HG02763 (cell line): ENCODE measurements at regions not wholly inside any gene's neighbourhood (a gene's known extent, or its start where the extent isn't known, plus 50 kb on each side); places are given as distances from the start of the nearest gene placed in this dataset.
"Not testable (repeated sequence)": the region's sequence is repeated elsewhere in the genome, so short reads cannot be mapped to it uniquely, and the experiment has no call there.

Source experiments
- ATAC-seq: cut with Tn5 transposase; IDR thresholded peaks from one replicate; pipeline ENCODE4 v1.9.1; 2021; ENCODE audit warnings: mild to moderate bottlenecking, moderate library complexity; ENCODE audit not compliant: unreplicated experiment

DNA sequence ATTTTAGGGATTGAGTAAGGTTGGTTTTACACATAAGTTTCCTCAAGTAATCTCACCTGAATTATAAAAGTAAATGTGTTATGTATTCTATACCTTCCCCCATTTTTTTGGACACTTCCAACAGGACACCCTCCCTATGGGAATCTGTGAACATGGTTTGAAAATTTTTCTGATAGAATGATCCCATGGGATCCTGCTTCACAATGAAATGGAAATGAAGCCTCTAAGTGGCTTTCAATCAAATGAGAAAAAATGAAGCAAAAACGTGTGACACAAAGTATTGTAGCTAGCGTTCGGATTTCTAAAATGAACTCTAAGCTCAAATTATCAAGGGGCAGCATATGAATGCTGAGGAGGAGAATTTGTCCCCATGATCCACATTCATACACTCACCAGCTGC lies 1006.8 kb downstream of the ADGRL2 start:
- ATAC-seq, result no peak

- no peak for ATAC-seq
Observed at GRCh38 chr1:82806133-82806532, 1005.4 kb downstream of the ADGRL2 start.

DNA sequence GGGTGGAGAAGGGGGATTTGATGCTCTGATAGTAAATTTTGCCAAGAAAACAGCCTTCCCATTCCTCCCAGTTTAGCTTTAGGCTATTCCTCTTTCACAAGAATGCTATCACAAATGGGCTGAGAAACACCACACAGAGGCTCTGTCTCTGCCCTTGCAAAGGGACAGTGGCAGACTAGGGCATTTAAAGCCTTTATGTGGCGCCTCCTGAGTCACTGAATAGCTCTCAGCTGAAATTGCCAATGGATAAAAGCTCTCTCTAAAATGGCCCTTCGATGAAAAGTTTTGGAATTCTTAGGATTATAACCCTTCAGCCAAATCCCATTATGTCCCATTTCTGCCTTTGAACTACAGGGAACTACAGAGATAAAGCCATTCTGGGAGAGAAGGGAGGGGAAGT lies 1000.4 kb downstream of the ADGRL2 start:
- ATAC-seq, result no peak

- ATAC-seq, result no peak
Observed at GRCh38 chr1:82800721-82801120, 1000.0 kb downstream of the ADGRL2 start.

GRCh38 chr1:82799261-82799660 lies 998.5 kb downstream of the ADGRL2 start:
- ATAC-seq, result no peak

DNA sequence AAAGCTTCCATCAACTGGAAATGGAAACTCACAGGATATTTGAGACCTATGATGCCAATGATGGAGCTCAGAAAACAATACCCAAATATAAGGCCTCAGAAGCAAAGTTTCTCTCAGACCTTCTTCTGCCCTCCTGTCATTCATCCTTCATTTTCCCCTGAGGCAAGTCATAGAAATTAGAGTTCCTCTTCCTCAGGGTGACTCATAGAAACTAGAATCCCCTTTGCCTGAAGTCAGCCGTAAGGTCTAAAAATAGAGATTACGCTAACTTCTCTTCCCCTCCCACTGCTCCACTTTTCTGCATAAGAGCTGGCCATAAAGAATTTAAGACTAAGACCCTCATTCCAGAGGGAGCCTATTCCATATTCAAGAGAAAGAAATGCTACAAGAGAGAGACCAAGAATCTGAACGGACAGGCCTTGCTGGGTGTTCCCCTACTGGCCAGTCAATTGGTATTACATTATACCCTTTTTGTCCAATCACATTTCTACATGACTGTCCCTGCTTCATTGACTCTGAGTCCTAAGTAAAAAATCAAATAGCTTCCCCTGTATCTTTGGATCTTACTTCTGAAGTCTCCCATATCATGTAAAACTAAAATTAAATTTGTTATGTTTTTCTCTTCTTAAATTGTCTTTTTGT lies 994.9 kb downstream of the ADGRL2 start:
- no peak for ATAC-seq

GRCh38 chr1:82792151-82792550 lies 991.4 kb downstream of the ADGRL2 start:
- ATAC-seq, result no peak

GRCh38 chr1:82790556-82790955 lies 989.8 kb downstream of the ADGRL2 start:
- ATAC-seq, result no peak

DNA sequence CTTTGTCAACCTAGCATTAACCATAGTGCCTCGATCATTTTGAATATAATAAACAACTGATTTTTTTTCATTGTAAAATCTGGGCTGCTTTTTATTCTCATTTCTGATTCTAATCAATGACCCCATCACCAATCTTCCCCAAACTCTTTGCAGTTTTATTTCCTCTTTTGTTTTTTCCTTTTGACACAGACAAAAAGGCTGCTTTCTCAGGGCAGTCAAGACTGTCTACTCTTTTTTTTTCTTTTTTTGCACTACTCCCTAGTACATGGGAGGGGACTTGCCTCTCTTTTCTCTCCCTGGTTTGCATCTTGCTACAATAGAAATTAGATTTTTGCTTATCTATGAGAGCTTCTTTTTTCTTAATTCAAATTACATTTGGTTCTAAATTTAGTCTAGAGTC lies 987.9 kb downstream of the ADGRL2 start:
- ATAC-seq, result no peak

- no peak for ATAC-seq
Observed at GRCh38 chr1:82788038-82788437, 987.3 kb downstream of the ADGRL2 start.

DNA sequence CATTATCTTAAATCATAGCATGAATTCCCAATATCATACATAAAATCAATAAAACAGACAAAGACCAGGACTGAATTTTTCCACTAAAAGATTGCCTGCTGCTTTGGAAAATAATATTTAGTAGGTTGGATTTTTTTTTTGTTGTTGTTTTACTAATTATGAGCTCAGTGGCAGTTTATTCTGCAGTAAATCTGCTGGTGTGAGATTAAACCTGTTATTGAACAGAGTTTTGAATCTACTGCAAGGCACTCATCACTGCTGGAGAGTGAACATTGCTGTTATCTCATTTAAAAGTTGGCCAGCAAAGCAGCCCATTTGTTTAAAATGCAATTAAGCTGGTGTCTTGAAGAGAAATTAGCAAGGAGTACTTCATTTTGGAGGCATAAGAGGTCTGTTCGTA lies 986.1 kb downstream of the ADGRL2 start:
- ATAC-seq, result no peak

DNA sequence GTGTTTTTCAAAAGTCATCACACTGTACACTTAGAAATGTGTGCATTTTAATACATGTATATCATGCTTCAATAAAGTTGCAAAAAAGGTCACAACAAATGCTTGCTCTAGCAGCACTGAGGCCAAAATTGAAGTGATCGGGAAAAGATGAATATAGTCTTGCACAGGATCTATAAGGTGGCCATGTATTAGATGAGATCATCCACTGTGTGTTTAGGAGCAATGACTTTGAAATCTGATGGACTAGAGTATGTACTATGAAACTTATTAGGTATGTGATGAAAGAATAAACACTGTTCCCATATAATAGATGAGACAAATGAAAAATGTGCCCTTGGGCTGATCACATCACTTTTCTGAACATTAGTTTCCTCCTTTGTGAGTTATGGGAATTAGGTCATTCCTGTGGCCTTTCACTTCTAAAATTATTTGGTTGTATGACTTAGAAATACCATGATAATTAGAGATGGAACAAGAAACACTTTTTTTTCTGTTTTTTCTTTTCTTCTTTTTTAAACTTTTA lies 984.6 kb downstream of the ADGRL2 start:
- no peak for ATAC-seq

GRCh38 chr1:82783044-82783443 lies 982.3 kb downstream of the ADGRL2 start:
- ATAC-seq, result no peak

GRCh38 chr1:82782599-82782998 lies 981.9 kb downstream of the ADGRL2 start:
- ATAC-seq, result no peak

DNA sequence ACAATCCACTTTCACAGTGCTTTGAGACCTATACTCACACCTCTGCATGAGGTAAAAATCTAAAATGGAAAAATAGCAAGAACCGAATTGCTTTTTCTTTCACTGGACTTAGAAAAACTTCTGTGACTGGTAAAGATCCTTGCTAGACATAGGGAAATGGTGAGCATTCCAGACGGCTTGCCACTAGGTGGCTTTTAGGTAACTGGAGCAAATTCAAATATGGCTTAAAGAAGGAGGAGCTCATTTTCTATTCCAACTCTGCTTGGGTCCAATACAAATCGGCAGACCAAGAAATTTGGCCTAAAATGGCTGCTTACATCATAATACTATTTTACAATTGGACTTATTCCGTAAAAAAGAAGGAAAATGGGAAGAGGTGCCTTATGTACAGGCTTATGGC lies 977.9 kb downstream of the ADGRL2 start:
- no peak for ATAC-seq

- no peak for ATAC-seq
Observed at GRCh38 chr1:82777240-82777639, 976.5 kb downstream of the ADGRL2 start.

- not testable (repeated sequence) for ATAC-seq
Observed at GRCh38 chr1:82776730-82777129, 976.0 kb downstream of the ADGRL2 start.

DNA sequence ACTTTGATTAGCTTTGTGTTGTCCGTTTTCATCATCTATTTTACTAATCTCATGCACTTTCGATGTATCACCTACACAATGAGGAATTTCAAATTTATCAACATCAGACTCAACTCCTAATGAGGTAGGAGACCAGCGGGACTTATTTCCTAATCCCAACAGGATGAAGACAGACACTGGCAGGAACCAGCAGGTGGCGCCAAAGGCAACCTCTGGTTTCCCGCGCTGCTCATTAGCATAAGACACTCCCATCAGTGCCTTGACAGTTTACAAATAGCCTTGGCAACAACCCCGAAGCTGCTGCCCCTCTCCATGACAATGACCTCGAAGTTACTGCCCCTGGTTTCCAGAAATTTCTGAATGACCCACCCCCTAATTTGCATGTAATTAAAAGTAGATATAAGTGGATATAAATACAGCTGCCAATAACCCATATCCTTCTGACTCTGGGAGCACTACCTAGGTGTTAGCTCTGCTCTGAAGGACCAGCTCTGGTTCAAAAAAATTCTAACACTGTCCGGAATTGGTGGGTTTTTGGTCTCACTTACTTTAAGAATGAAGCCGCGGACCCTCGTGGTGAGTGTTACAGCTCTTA lies 974.8 kb downstream of the ADGRL2 start:
- no peak for ATAC-seq

GRCh38 chr1:82762829-82763532 lies 962.2 kb downstream of the ADGRL2 start:
- ATAC-seq, result peak; percentile 93

DNA sequence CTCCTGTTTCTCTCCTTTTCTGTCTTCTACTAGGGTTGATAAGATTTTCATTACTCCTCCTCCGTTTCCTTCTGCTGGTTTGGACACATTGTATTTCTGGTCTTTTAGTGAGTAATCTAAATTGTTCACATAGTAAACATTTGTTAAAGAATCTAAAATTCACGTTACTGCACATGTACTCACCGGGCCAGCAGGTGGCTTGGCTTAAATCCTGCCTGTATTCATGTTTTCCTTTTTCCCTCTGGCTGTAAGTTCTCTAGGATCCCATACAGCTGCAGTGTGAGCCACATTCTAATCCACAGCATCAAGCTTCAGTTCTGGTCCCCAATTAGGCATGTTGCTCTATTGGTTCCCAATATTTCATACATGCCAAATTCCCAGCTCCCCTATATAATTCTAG lies 958.3 kb downstream of the ADGRL2 start:
- no peak for ATAC-seq

DNA sequence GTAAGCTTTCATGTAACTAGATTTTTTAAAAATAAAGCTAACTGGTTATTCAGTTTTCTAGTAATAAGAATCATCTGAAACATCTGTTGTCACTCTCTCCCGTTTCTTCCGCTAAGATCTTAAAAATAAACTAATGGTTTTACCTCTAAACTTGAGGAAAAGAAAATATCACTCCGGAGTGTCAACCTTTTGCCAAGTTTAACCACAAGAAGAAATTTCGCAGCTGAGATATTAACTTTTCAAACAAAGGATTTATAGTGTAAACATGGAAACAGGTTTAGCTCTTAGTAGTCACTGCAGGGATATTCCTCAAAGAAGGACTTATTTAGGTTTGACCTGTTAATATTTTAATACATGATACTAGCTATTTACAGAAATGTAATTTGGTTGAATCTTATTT lies 954.9 kb downstream of the ADGRL2 start:
- ATAC-seq, result no peak

DNA sequence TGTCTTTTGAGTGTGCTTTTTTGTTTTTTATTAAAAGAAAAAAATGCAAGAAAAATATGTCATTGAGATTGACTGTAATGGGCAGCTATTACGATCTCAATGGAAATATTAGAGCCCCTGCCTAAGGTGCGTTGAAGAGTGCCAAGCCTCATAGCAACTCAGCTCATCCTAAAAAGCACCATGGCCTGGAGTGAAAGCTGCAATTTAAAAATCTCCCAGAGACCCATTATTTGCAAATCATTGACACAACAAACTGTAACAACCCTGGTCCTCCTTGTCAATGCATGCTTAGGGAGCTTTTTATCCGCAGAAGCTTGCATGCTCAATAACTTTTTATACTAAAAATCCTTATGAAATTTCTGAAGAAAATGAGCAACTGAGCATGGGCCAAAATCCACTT lies 954.5 kb downstream of the ADGRL2 start:
- no peak for ATAC-seq
